B cell (primary cell): ENCODE measurements at regions not wholly inside any gene's neighbourhood (a gene's known extent, or its start where the extent isn't known, plus 50 kb on each side); places are given as distances from the start of the nearest gene placed in this dataset.

Experiments used
- ATAC-seq: fragments of 200-7000 bp; cut with Tn5 transposase; one replicate; pipeline ENCODE4 v1.10.0; 2021; ENCODE audit warnings: low read depth, mild to moderate bottlenecking, moderate number of reproducible peaks, moderate library complexity
- CTCF ChIA-PET: fragments of 350-600 bp; sonication (Branson Sonifier 250); formaldehyde crosslinking; loops from one replicate; lab custom pipeline; 2021; ENCODE audit warnings: antibody characterized with exemption, inconsistent platforms; lab: Charles Lee
- POLR2A ChIA-PET: fragments of 350-600 bp; sonication (Branson Sonifier 250); formaldehyde crosslinking; loops from one replicate; lab custom pipeline; 2021; ENCODE audit warnings: antibody characterized with exemption; lab: Charles Lee
- DNase-seq: peaks from one replicate; pipeline ENCODE4 v3.0.0; 2013
- H2AFZ ChIP-seq: 2 replicates; pipeline ENCODE4 v1.6.1; 2012; ENCODE audit warnings: mild to moderate bottlenecking, low read depth, low read length; ENCODE audit not compliant: insufficient read depth, poor library complexity, severe bottlenecking
- H3K27ac ChIP-seq, 2 donors: 1 replicate in 1 of 2; 2 replicates in 1 of 2; pipeline ENCODE4 v1.5.1; 2012 to 2013; ENCODE audit warnings: low read length in 2 of 2, mild to moderate bottlenecking in 2 of 2, moderate library complexity in 1 of 2
- H3K27me3 ChIP-seq, 4 experiments: fragments of 200-600 bp in 1 of 4; sonication (generic) in 1 of 4; replicated peaks in 1 of 4; 1 replicate in 2 of 4; 2 replicates in 2 of 4; pipeline versions ENCODE4 v1.6.1 to v1.7.0; 2013 to 2016; ENCODE audit warnings: low read length in 3 of 4, mild to moderate bottlenecking in 2 of 4, mixed read lengths in 1 of 4, moderate library complexity in 1 of 4; ENCODE audit not compliant: insufficient read depth in 4 of 4, control insufficient read depth in 3 of 4; ENCODE audit errors: control extremely low read depth in 1 of 4
- H3K36me3 ChIP-seq, 2 experiments: replicated peaks in 1 of 2; 1 replicate in 1 of 2; 2 replicates in 1 of 2; pipeline versions ENCODE4 v1.6.1 to v1.7.1; 2013; ENCODE audit warnings: low read length in 1 of 2; ENCODE audit not compliant: insufficient read depth in 2 of 2, control insufficient read depth in 1 of 2; ENCODE audit errors: control extremely low read depth in 1 of 2, extremely low read depth in 1 of 2
- H3K4me1 ChIP-seq, 2 donors: fragments of 200-600 bp in 1 of 2; sonication (generic) in 1 of 2; 1 replicate in 1 of 2; 2 replicates in 1 of 2; pipeline versions ENCODE4 v1.5.1 to v1.6.1; 2013 to 2017; ENCODE audit warnings: low read length in 2 of 2; ENCODE audit not compliant: control insufficient read depth in 2 of 2, insufficient read depth in 2 of 2
- H3K4me2 ChIP-seq: replicated peaks from 2 replicates; pipeline ENCODE3; 2012; ENCODE audit warnings: mild to moderate bottlenecking, low read depth, low read length; ENCODE audit not compliant: poor library complexity, severe bottlenecking
- H3K4me3 ChIP-seq, 5 experiments: fragments of 200-600 bp in 1 of 5; sonication (generic) in 1 of 5; 1 replicate in 3 of 5; 2 replicates in 2 of 5; pipeline versions ENCODE4 v1.5.1 to v1.7.0; 2011 to 2016; ENCODE audit warnings: low read length in 4 of 5, mild to moderate bottlenecking in 4 of 5, low read depth in 2 of 5, control low read depth in 1 of 5, moderate library complexity in 1 of 5; ENCODE audit not compliant: insufficient read depth in 1 of 5; ENCODE audit errors: control extremely low read depth in 1 of 5, extremely low read depth in 1 of 5
- H3K79me2 ChIP-seq: fragments of 200-600 bp; sonication (generic); one replicate; pipeline ENCODE4 v1.6.0; 2016; ENCODE audit warnings: low read length; ENCODE audit not compliant: control insufficient read depth, insufficient read depth
- H3K9ac ChIP-seq: fragments of 200-600 bp; sonication (generic); 2 replicates; pipeline ENCODE4 v1.6.1; 2017; ENCODE audit warnings: mild to moderate bottlenecking, low read length, moderate library complexity
- H3K9me3 ChIP-seq, 3 donors: one replicate each; pipeline versions ENCODE4 v1.6.1 to v1.7.1; 2013; ENCODE audit warnings: low read length in 2 of 3; ENCODE audit not compliant: control insufficient read depth in 2 of 3, insufficient read depth in 1 of 3; ENCODE audit errors: control extremely low read depth in 1 of 3
- H4K20me1 ChIP-seq: 2 replicates; pipeline ENCODE4 v1.6.0; 2012; ENCODE audit warnings: mild to moderate bottlenecking, low read length; ENCODE audit not compliant: insufficient read depth, control insufficient read depth, poor library complexity, severe bottlenecking
- H3K27ac Mint-ChIP-seq: one replicate; pipeline ENCODE4 v1.8.0; 2021; ENCODE audit warnings: mixed read lengths
- H3K27me3 Mint-ChIP-seq: one replicate; pipeline ENCODE4 v1.8.0; 2021; ENCODE audit warnings: mixed read lengths
- H3K4me1 Mint-ChIP-seq: one replicate; pipeline ENCODE4 v1.8.0; 2021; ENCODE audit warnings: mixed read lengths
- H3K4me3 Mint-ChIP-seq: one replicate; pipeline ENCODE4 v1.8.0; 2021; ENCODE audit warnings: mixed read lengths
- H3K9me3 Mint-ChIP-seq: one replicate; pipeline ENCODE4 v1.8.0; 2022; ENCODE audit warnings: mixed read lengths; ENCODE audit not compliant: insufficient read depth
- CTCF ChIP-seq: fragments of 200-600 bp; IDR thresholded peaks from one replicate; pipeline ENCODE4 v1.8.0; 2022; ENCODE audit warnings: antibody characterized with exemption, mild to moderate bottlenecking
- EZH2 ChIP-seq: IDR thresholded peaks from 2 replicates; pipeline ENCODE4 v1.6.1; 2012; ENCODE audit warnings: borderline replicate concordance, low read depth, mild to moderate bottlenecking, moderate library complexity, low read length; ENCODE audit not compliant: insufficient read depth, poor library complexity, severe bottlenecking
- WGBS: methylation state at CpG from one replicate; pipeline ENCODE4 v1.1.5; 2013; ENCODE audit warnings: missing lambda C conversion rate; ENCODE audit not compliant: insufficient coverage; 5-methylcytosine and 5-hydroxymethylcytosine counted together
- intact Hi-C: fragments of 100-400 bp; cut with micrococcal nuclease; formaldehyde crosslinking; loops from one replicate; pipeline ENCODE4 v1.10.0; 2022

- TF ChIP-seq CTCF (no peak), EZH2 (no peak)
- ATAC-seq (no peak), DNase-seq (no peak)
- intact Hi-C loops, result no loop called here
- Mint-ChIP-seq H3K9me3 (no peaks in the 10 kb centered on the region), H3K4me1 (no peaks in the 10 kb centered on the region), H3K4me3 (no peak overlapping the region), H3K27me3 (peaks cover 39% of the 10 kb centered on the region), H3K27ac (no peak overlapping the region)
- WGBS, result no CpG with 5 or more reads among the region's 3 CpGs
- Histone ChIP-seq H3K4me2 (no peak overlapping the region), H3K27ac (no peak overlapping the region), H3K9me3 (no peaks in the 10 kb centered on the region), H3K79me2 (no peaks in the 10 kb centered on the region), H4K20me1 (no peaks in the 10 kb centered on the region), H3K36me3 (no peaks in the 10 kb centered on the region), H3K9ac (no peak overlapping the region), H2AFZ (no peak overlapping the region), H3K4me3 (no peak overlapping the region), H3K27me3 (peaks cover 0 to 9% (median 7%) of the 10 kb centered on the region in 4 experiments), H3K4me1 (no peaks in the 10 kb centered on the region)
- CTCF ChIA-PET, result interaction anchor here (1.0 to 2.4 kb wide), 3 partner anchors 11 to 27 kb away, joined by 3 to 10 read pairs (median 4); no protein-coding TSS in a partner anchor
- POLR2A ChIA-PET, result no interaction called here
Observed at GRCh38 chr2:94958245-94958644, 67.3 kb upstream of the MAL start.

GRCh38 chr2:94960266-94960665, 65.2 kb upstream of the MAL start:
- no peak overlapping the region for H3K4me3 Mint-ChIP-seq
- H3K79me2 ChIP-seq, result no peaks in the 10 kb centered on the region
- TF ChIP-seq EZH2 (no peak), CTCF (no peak)
- ATAC-seq (no peak), DNase-seq (no peak)
- no peaks in the 10 kb centered on the region for H3K4me1 ChIP-seq
- no peaks in the 10 kb centered on the region for H3K4me1 Mint-ChIP-seq
- H3K27ac Mint-ChIP-seq, result no peak overlapping the region
- POLR2A ChIA-PET, result no interaction called here
- WGBS, result 86% methylated on average over 2 of the region's 2 CpGs
- CTCF ChIA-PET, result no interaction called here
- no peak overlapping the region for H3K4me3 ChIP-seq
- H3K9ac ChIP-seq, result no peak overlapping the region
- intact Hi-C loops, result no loop called here
- peaks cover 0 to 9% (median 4%) of the 10 kb centered on the region in 4 experiments for H3K27me3 ChIP-seq
- no peaks in the 10 kb centered on the region for H4K20me1 ChIP-seq
- H3K9me3 Mint-ChIP-seq, result no peaks in the 10 kb centered on the region
- no peak overlapping the region for H2AFZ ChIP-seq
- no peaks in the 10 kb centered on the region for H3K9me3 ChIP-seq
- no peak overlapping the region for H3K4me2 ChIP-seq
- peaks cover 35% of the 10 kb centered on the region for H3K27me3 Mint-ChIP-seq
- no peaks in the 10 kb centered on the region for H3K36me3 ChIP-seq
- H3K27ac ChIP-seq, result no peak overlapping the region
